Stomach (tissue), 8 donors: ENCODE measurements at regions not wholly inside any gene's neighbourhood (a gene's known extent, or its start where the extent isn't known, plus 50 kb on each side); places are given as distances from the start of the nearest gene placed in this dataset.
A peak's percentile ranks its signal among the peaks of the same experiment; 100 is the strongest.

ENCODE experiments used
- DNase-seq, 2 donors: peaks; one replicate each; pipeline versions ENCODE4 v3.0.0 to v3.0.0-alpha.2; 2013 to 2019
- H3K27ac ChIP-seq, 5 donors: fragments of 200-600 bp in 4 of 5; sonication (generic) in 4 of 5; one replicate each; pipeline ENCODE4 v1.5.1; 2013 to 2019; ENCODE audit warnings: mild to moderate bottlenecking in 1 of 5, moderate library complexity in 1 of 5
- H3K27me3 ChIP-seq, 3 donors: fragments of 200-600 bp; sonication (generic); one replicate each; pipeline ENCODE4 v1.5.1; 2017 to 2019; ENCODE audit warnings: mixed run types in 1 of 3
- H3K36me3 ChIP-seq, 4 donors: fragments of 200-600 bp; sonication (generic); 1 replicate in 3 of 4; 2 replicates in 1 of 4; pipeline ENCODE4 v1.5.1; 2016 to 2019
- H3K4me1 ChIP-seq, 4 donors: fragments of 200-600 bp; sonication (generic); one replicate each; pipeline ENCODE4 v1.5.1; 2016 to 2019
- H3K4me3 ChIP-seq, 4 donors: fragments of 200-600 bp; sonication (generic) in 3 of 4; one replicate each; pipeline ENCODE4 v1.5.1; 2016 to 2019; ENCODE audit warnings: mild to moderate bottlenecking in 1 of 4
- H3K9me3 ChIP-seq, 4 donors: fragments of 200-600 bp; sonication (generic); one replicate each; pipeline ENCODE4 v1.5.1; 2016 to 2019
- EP300 ChIP-seq: sonication (generic); formaldehyde crosslinking; IDR thresholded peaks from one replicate; pipeline ENCODE4 v1.6.1; 2017; ENCODE audit warnings: antibody characterized with exemption
- POLR2A ChIP-seq, 4 donors: fragments of 450-650 bp; IDR thresholded peaks; one replicate each; pipeline ENCODE4 v1.6.1; 2016; ENCODE audit warnings: antibody characterized with exemption in 4 of 4, control low read depth in 2 of 4, mild to moderate bottlenecking in 1 of 4, moderate library complexity in 1 of 4
- POLR2AphosphoS5 ChIP-seq, 3 donors: sonication (generic); formaldehyde crosslinking; IDR thresholded peaks; one replicate each; pipeline ENCODE4 v1.6.1; 2016; ENCODE audit warnings: antibody characterized with exemption in 3 of 3
- WGBS, 5 donors: extraction: QIAGEN DNeasy Blood & Tissue Kit in 3 of 5; methylation state at CpG; one replicate each; pipeline versions ENCODE4 v1.1.5 to v1.1.7; 2013 to 2018; 5-methylcytosine and 5-hydroxymethylcytosine counted together
- intact Hi-C: fragments of 100-400 bp; cut with DNase I; formaldehyde crosslinking; loops from one replicate; pipeline ENCODE4 v1.15.1; 2023; ENCODE audit warnings: low total_unique reads
- TF ChIP-seq, protein P1 (sequence below), 7 experiments: fragments of 450-650 bp in 4 of 7; fragments of 200-600 bp in 3 of 7; sonication (generic) in 3 of 7; IDR thresholded peaks; one replicate each; pipeline ENCODE4 v1.5.1; 2016 to 2019; ENCODE audit warnings: antibody characterized with exemption in 7 of 7, control low read depth in 2 of 7, mild to moderate bottlenecking in 1 of 7
- donor health status: healthy with polysubstance abuse.
- donor health status: Bipolar disorder and iron deficiency.
- donor health status: healthy.

GRCh38 chr17:69669441-69670178 lies 255.1 kb downstream of the MAP2K6 start:
- no peak for TF ChIP-seq POLR2A (IDR thresholded peaks at IDR 0.05)
- TF ChIP-seq, protein P1, sequence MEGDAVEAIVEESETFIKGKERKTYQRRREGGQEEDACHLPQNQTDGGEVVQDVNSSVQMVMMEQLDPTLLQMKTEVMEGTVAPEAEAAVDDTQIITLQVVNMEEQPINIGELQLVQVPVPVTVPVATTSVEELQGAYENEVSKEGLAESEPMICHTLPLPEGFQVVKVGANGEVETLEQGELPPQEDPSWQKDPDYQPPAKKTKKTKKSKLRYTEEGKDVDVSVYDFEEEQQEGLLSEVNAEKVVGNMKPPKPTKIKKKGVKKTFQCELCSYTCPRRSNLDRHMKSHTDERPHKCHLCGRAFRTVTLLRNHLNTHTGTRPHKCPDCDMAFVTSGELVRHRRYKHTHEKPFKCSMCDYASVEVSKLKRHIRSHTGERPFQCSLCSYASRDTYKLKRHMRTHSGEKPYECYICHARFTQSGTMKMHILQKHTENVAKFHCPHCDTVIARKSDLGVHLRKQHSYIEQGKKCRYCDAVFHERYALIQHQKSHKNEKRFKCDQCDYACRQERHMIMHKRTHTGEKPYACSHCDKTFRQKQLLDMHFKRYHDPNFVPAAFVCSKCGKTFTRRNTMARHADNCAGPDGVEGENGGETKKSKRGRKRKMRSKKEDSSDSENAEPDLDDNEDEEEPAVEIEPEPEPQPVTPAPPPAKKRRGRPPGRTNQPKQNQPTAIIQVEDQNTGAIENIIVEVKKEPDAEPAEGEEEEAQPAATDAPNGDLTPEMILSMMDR (IDR thresholded peaks at IDR 0.05), result no peak
- Histone ChIP-seq H3K4me1 (no peaks in the 10 kb centered on the region), H3K36me3 (no peaks in the 10 kb centered on the region), H3K9me3 (no peaks in the 10 kb centered on the region), H3K27ac (no peak overlapping the region), H3K27me3 (no peaks in the 10 kb centered on the region), H3K4me3 (no peak overlapping the region)
- 67 to 75% (median 72%) methylated on average over 8 of the region's 8 CpGs for WGBS, 5 donors
- no peak for DNase-seq
- intact Hi-C loops, result no loop called here

- Histone ChIP-seq H3K9me3 (no peaks in the 10 kb centered on the region), H3K4me1 (no peaks in the 10 kb centered on the region), H3K27me3 (no peaks in the 10 kb centered on the region), H3K27ac (no peak overlapping the region), H3K4me3 (no peak overlapping the region), H3K36me3 (no peaks in the 10 kb centered on the region)
- intact Hi-C loops, result no loop called here
- no peak for DNase-seq
- TF ChIP-seq EP300 (no peak), POLR2A (IDR thresholded peaks at IDR 0.05) (no peak), POLR2AphosphoS5 (IDR thresholded peaks at IDR 0.05) (no peak)
- TF ChIP-seq, protein P1 (IDR thresholded peaks at IDR 0.05), result no peak
- WGBS, 5 donors, result 67 to 97% (median 81%) methylated on average over 1 of the region's 1 CpG
Observed at GRCh38 chr17:69672924-69673323, 258.4 kb downstream of the MAP2K6 start.

DNA sequence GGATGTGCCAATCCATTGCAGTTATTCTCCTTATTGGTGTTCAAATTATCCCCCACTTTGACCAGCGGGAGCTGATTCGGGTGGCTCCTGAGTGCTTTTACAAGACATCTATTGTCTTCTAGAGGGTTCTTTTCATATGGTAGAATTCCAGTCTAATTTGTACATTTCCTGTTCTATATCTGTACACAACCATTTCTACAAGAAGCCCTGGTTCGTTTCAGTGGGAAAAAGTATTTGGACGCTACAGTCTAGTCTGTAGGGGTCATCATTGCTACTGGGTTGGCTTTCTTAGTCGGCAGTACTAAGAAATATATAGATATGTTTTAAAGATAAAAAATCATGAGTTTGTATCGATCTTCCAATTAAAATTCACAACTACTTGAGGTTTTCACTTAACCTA lies 262.6 kb downstream of the MAP2K6 start:
- no peak overlapping the region for H3K27ac ChIP-seq
- TF ChIP-seq POLR2A (IDR thresholded peaks at IDR 0.05) (no peak), EP300 (no peak), POLR2AphosphoS5 (IDR thresholded peaks at IDR 0.05) (no peak)
- TF ChIP-seq, protein P1 (IDR thresholded peaks at IDR 0.05), result no peak
- H3K4me3 ChIP-seq, result no peak overlapping the region
- H3K9me3 ChIP-seq, result no peaks in the 10 kb centered on the region
- no peaks in the 10 kb centered on the region for H3K27me3 ChIP-seq
- H3K36me3 ChIP-seq, result no peaks in the 10 kb centered on the region
- no peaks in the 10 kb centered on the region for H3K4me1 ChIP-seq
- intact Hi-C loops, result no loop called here
- DNase-seq, result peak in 1 of 2 donors; percentile 20
- 56 to 64% (median 58%) methylated on average over 6 of the region's 6 CpGs for WGBS, 5 donors

DNA sequence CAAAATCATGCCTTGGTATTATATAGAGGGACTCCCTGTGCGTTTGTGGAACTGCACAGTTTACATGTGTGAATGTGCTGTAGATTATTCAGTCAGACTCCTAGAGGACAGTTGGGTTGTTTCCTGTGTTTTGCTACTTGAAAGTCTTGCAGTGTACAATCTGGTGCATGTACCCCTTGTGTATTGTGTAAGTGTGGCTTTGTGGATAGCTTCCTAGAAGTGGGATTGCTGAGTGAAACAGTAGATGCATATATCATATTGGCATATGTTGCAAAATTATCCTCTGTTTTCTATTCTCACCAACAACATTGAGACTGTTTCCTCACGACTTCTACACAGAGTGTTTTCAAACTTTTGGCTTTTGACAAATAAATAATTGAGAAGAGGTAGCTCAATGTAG lies 263.7 kb downstream of the MAP2K6 start:
- H3K36me3 ChIP-seq, result no peaks in the 10 kb centered on the region
- H3K9me3 ChIP-seq, result no peaks in the 10 kb centered on the region
- TF ChIP-seq, protein P1 (IDR thresholded peaks at IDR 0.05), result no peak
- TF ChIP-seq POLR2A (IDR thresholded peaks at IDR 0.05) (no peak), POLR2AphosphoS5 (IDR thresholded peaks at IDR 0.05) (no peak), EP300 (no peak)
- DNase-seq, result no peak
- no peak overlapping the region for H3K4me3 ChIP-seq
- intact Hi-C loops, result no loop called here
- H3K27me3 ChIP-seq, result no peaks in the 10 kb centered on the region
- no peaks in the 10 kb centered on the region for H3K4me1 ChIP-seq
- H3K27ac ChIP-seq, result no peak overlapping the region
- 50 to 70% (median 60%) methylated on average over 2 of the region's 2 CpGs for WGBS, 5 donors
